Upper lobe of right lung (tissue), 1 donor: ENCODE measurements at regions not wholly inside any gene's neighbourhood (a gene's known extent, or its start where the extent isn't known, plus 50 kb on each side); places are given as distances from the start of the nearest gene placed in this dataset.

Experiments
- ATAC-seq: fragments of 200-7000 bp; cut with Tn5 transposase; one replicate; pipeline ENCODE4 v1.9.1; 2020; ENCODE audit warnings: mild to moderate bottlenecking, moderate library complexity
- DNase-seq: peaks from one replicate; pipeline ENCODE4 v3.0.0-alpha.2; 2020
- H3K27ac ChIP-seq: fragments of 200-600 bp; one replicate; pipeline ENCODE4 v1.8.0; 2022
- H3K27me3 ChIP-seq: fragments of 200-600 bp; one replicate; pipeline ENCODE4 v1.8.0; 2022; ENCODE audit warnings: mild to moderate bottlenecking
- H3K36me3 ChIP-seq: fragments of 200-600 bp; one replicate; pipeline ENCODE4 v1.8.0; 2022
- H3K4me1 ChIP-seq: fragments of 200-600 bp; one replicate; pipeline ENCODE4 v1.8.0; 2022
- H3K4me3 ChIP-seq: fragments of 200-600 bp; one replicate; pipeline ENCODE4 v1.8.0; 2022; ENCODE audit warnings: mild to moderate bottlenecking
- H3K9me3 ChIP-seq: fragments of 200-600 bp; one replicate; pipeline ENCODE4 v1.8.0; 2022
- intact Hi-C: fragments of 100-400 bp; cut with DNase I; formaldehyde crosslinking; loops from one replicate; pipeline ENCODE4 v1.11.0; 2022
- TF ChIP-seq, protein P1 (sequence below): fragments of 200-600 bp; IDR thresholded peaks from one replicate; pipeline ENCODE4 v1.8.0; 2022; ENCODE audit warnings: antibody characterized with exemption
- donor health status: DM: no; HTN: yes; CAD: no; lungs with severe emphysema.

GRCh38 chr6:74287932-74288331 lies 591.9 kb downstream of the CD109 start:
- DNase-seq (no peak), ATAC-seq (no peak)
- Histone ChIP-seq H3K36me3 (no peaks in the 10 kb centered on the region), H3K4me1 (no peaks in the 10 kb centered on the region), H3K27ac (no peak overlapping the region), H3K27me3 (no peaks in the 10 kb centered on the region), H3K4me3 (no peak overlapping the region), H3K9me3 (no peaks in the 10 kb centered on the region)
- intact Hi-C loops, result no loop called here
- TF ChIP-seq, protein P1, sequence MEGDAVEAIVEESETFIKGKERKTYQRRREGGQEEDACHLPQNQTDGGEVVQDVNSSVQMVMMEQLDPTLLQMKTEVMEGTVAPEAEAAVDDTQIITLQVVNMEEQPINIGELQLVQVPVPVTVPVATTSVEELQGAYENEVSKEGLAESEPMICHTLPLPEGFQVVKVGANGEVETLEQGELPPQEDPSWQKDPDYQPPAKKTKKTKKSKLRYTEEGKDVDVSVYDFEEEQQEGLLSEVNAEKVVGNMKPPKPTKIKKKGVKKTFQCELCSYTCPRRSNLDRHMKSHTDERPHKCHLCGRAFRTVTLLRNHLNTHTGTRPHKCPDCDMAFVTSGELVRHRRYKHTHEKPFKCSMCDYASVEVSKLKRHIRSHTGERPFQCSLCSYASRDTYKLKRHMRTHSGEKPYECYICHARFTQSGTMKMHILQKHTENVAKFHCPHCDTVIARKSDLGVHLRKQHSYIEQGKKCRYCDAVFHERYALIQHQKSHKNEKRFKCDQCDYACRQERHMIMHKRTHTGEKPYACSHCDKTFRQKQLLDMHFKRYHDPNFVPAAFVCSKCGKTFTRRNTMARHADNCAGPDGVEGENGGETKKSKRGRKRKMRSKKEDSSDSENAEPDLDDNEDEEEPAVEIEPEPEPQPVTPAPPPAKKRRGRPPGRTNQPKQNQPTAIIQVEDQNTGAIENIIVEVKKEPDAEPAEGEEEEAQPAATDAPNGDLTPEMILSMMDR, result no peak

DNA sequence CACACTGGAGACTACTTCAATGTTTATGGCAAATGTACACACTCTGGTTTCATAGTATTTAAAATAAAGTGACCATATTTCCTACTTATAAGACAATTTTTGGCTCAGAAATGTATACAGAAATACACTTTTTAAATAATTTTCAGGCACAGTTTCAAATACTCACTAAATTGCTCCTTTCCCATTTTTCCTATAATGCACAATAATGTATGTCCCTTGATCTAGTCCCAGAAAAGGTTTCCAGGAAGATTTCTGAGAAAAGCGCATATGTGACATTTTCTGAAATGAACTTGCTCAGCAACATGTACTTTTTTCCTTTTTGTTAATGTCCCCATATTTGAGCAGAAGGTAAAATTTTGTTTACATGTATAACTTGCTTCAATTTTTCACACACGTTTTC lies 591.4 kb downstream of the CD109 start:
- H3K9me3 ChIP-seq, result no peaks in the 10 kb centered on the region
- ATAC-seq, result no peak
- no peaks in the 10 kb centered on the region for H3K36me3 ChIP-seq
- intact Hi-C loops, result no loop called here
- no peaks in the 10 kb centered on the region for H3K27me3 ChIP-seq
- DNase-seq, result no peak
- TF ChIP-seq, protein P1, result no peak
- no peaks in the 10 kb centered on the region for H3K4me1 ChIP-seq
- H3K27ac ChIP-seq, result no peak overlapping the region
- H3K4me3 ChIP-seq, result no peak overlapping the region

DNA sequence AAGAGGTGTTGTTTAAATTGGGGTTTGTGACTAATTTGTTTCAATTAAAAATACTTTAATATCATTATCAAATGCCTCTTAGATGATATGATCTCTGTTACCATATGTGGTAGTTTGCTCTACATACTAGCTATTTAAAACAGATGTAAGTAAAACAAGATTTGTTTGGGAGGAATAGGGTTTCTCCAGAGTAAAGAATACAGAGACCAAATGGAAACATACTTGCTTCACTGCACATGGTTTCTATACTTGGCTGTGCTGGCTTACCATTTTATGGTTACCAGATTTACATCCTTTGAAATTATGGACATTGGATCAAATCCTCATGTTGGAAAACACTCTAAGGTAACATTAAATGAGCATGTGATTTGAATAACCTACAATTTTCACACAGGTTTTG lies 588.3 kb downstream of the CD109 start:
- no peaks in the 10 kb centered on the region for H3K9me3 ChIP-seq
- TF ChIP-seq, protein P1, result no peak
- H3K36me3 ChIP-seq, result no peaks in the 10 kb centered on the region
- ATAC-seq (no peak), DNase-seq (no peak)
- no peak overlapping the region for H3K4me3 ChIP-seq
- no peaks in the 10 kb centered on the region for H3K27me3 ChIP-seq
- no peak overlapping the region for H3K27ac ChIP-seq
- intact Hi-C loops, result no loop called here
- H3K4me1 ChIP-seq, result no peaks in the 10 kb centered on the region

- DNase-seq (no peak), ATAC-seq (no peak)
- H3K27me3 ChIP-seq, result no peaks in the 10 kb centered on the region
- no peaks in the 10 kb centered on the region for H3K36me3 ChIP-seq
- no peak overlapping the region for H3K4me3 ChIP-seq
- intact Hi-C loops, result no loop called here
- H3K9me3 ChIP-seq, result no peaks in the 10 kb centered on the region
- no peaks in the 10 kb centered on the region for H3K4me1 ChIP-seq
- TF ChIP-seq, protein P1, result no peak
- H3K27ac ChIP-seq, result no peak overlapping the region
Observed at GRCh38 chr6:74283532-74283931, 587.5 kb downstream of the CD109 start.

DNA sequence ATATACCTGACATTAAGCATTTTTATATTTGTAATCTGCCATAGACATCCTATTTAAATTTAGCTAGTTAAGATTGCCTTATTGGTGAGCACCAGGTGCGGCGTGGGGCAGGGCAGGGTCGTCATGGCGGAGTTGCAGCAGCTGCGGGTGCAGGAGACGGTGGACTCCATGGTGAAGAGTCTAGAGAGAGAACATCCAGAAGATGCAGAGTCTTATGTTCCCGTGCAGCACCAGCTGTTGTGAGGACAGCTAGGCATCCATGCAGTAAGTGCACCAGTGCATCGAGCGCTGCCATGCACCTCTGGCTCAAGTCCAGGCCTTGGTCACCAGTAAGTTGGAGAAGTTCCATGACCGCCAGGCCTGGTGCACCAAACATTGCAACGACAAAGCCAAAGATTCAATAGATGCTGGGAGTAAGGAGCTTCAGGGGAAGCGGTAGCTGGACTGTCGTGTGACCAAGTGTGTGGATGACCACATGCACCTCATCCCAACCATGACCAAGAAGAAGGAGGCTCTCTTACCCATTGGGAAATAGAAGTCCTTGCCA lies 586.2 kb downstream of the CD109 start:
- no peaks in the 10 kb centered on the region for H3K4me1 ChIP-seq
- TF ChIP-seq, protein P1, result no peak
- no peaks in the 10 kb centered on the region for H3K27me3 ChIP-seq
- no peaks in the 10 kb centered on the region for H3K9me3 ChIP-seq
- intact Hi-C loops, result no loop called here
- H3K36me3 ChIP-seq, result no peaks in the 10 kb centered on the region
- H3K27ac ChIP-seq, result no peak overlapping the region
- ATAC-seq (no peak), DNase-seq (peak; percentile 42)
- no peak overlapping the region for H3K4me3 ChIP-seq

GRCh38 chr6:74280130-74280692 lies 584.2 kb downstream of the CD109 start:
- Histone ChIP-seq H3K4me3 (no peak overlapping the region), H3K27ac (no peak overlapping the region), H3K36me3 (no peaks in the 10 kb centered on the region), H3K4me1 (no peaks in the 10 kb centered on the region), H3K9me3 (no peaks in the 10 kb centered on the region), H3K27me3 (no peaks in the 10 kb centered on the region)
- TF ChIP-seq, protein P1, result no peak
- no peak for DNase-seq
- no peak for ATAC-seq
- intact Hi-C loops, result no loop called here
